ENCODE measurements at regions not wholly inside any gene's neighbourhood (a gene's known extent, or its start where the extent isn't known, plus 50 kb on each side); places are given as distances from the start of the nearest gene placed in this dataset.

GRCh38 chr12:84764001-84764400, 148.6 kb downstream of the SLC6A15 start:
- H3K4me3 ChIP-seq (ENCODE audit: low read length in 2 of 2) = no peak overlapping the region
- no peak overlapping the region for H3K14ac ChIP-seq (ENCODE audit: low read length)
- no peaks in the 10 kb centered on the region for H3K79me1 ChIP-seq (ENCODE audit: low read depth, low read length)
- no peak overlapping the region for H3K4me2 ChIP-seq (ENCODE audit: insufficient read depth, low read length, poor library complexity, severe bottlenecking)
- no peak overlapping the region for H3K4ac ChIP-seq (ENCODE audit: low read length)
- H2BK15ac ChIP-seq (ENCODE audit: low read length) = no peak overlapping the region
- WGBS, 2 donors (ENCODE audit: extremely low coverage in 2 of 2, insufficient read length in 2 of 2, insufficient replicate concordance in 1 of 2) = no CpG with 5 or more reads among the region's 1 CpG
- no peak overlapping the region for H3K27ac ChIP-seq (replicated peaks; ENCODE audit: low read length)
- H4K8ac ChIP-seq (ENCODE audit: low read depth, low read length) = no peak overlapping the region
- H3K18ac ChIP-seq (ENCODE audit: low read length) = no peak overlapping the region
- H2AFZ ChIP-seq (ENCODE audit: low read length) = no peak overlapping the region
- H3K23ac ChIP-seq (ENCODE audit: low read depth, low read length, poor library complexity) = no peak overlapping the region
- H2AK5ac ChIP-seq (ENCODE audit: low read depth, low read length) = no peak overlapping the region
- DNase-seq (ENCODE audit: low spot score) = no peak
- H3K36me3 ChIP-seq (replicated peaks in 1 of 2; ENCODE audit: control insufficient read depth in 2 of 2, insufficient read depth in 2 of 2, low read length in 2 of 2) = no peaks in the 10 kb centered on the region
- H3K27me3 ChIP-seq (ENCODE audit: control insufficient read depth in 3 of 3, insufficient read depth in 3 of 3, low read depth in 1 of 3, low read length in 3 of 3) = no peaks in the 10 kb centered on the region
- no peak overlapping the region for H2BK5ac ChIP-seq (ENCODE audit: low read length)
- no peak overlapping the region for H3K9ac ChIP-seq (ENCODE audit: low read depth, low read length, poor library complexity)
- no peaks in the 10 kb centered on the region for H3K9me3 ChIP-seq (replicated peaks in 1 of 2; ENCODE audit: control insufficient read depth in 2 of 2, insufficient read depth in 1 of 2, low read depth in 1 of 2, low read length in 2 of 2)
- no peak overlapping the region for H2BK12ac ChIP-seq (ENCODE audit: low read length)
- no peak overlapping the region for H4K91ac ChIP-seq (ENCODE audit: low read depth, low read length, poor library complexity)
- H2BK120ac ChIP-seq (ENCODE audit: low read depth, low read length) = no peak overlapping the region
- H3K4me1 ChIP-seq (ENCODE audit: control insufficient read depth in 2 of 2, insufficient read depth in 1 of 2, low read depth in 1 of 2, low read length in 2 of 2) = no peaks in the 10 kb centered on the region

- Histone ChIP-seq H3K4me1 (ENCODE audit: control insufficient read depth in 2 of 2, insufficient read depth in 1 of 2, low read depth in 1 of 2, low read length in 2 of 2) (no peaks in the 10 kb centered on the region), H3K4ac (ENCODE audit: low read length) (no peak overlapping the region), H3K36me3 (replicated peaks in 1 of 2; ENCODE audit: control insufficient read depth in 2 of 2, insufficient read depth in 2 of 2, low read length in 2 of 2) (no peaks in the 10 kb centered on the region), H3K79me1 (ENCODE audit: low read depth, low read length) (no peaks in the 10 kb centered on the region), H3K14ac (ENCODE audit: low read length) (no peak overlapping the region), H2AK5ac (ENCODE audit: low read depth, low read length) (no peak overlapping the region), H3K4me3 (ENCODE audit: low read length in 2 of 2) (no peak overlapping the region), H3K18ac (ENCODE audit: low read length) (no peak overlapping the region), H3K9me3 (replicated peaks in 1 of 2; ENCODE audit: control insufficient read depth in 2 of 2, insufficient read depth in 1 of 2, low read depth in 1 of 2, low read length in 2 of 2) (no peaks in the 10 kb centered on the region), H3K27ac (replicated peaks; ENCODE audit: low read length) (no peak overlapping the region), H2BK120ac (ENCODE audit: low read depth, low read length) (no peak overlapping the region), H2BK12ac (ENCODE audit: low read length) (no peak overlapping the region), H4K91ac (ENCODE audit: low read depth, low read length, poor library complexity) (no peak overlapping the region), H2AFZ (ENCODE audit: low read length) (no peak overlapping the region), H3K23ac (ENCODE audit: low read depth, low read length, poor library complexity) (no peak overlapping the region), H4K8ac (ENCODE audit: low read depth, low read length) (no peak overlapping the region), H3K27me3 (ENCODE audit: control insufficient read depth in 3 of 3, insufficient read depth in 3 of 3, low read depth in 1 of 3, low read length in 3 of 3) (no peaks in the 10 kb centered on the region), H3K4me2 (ENCODE audit: insufficient read depth, low read length, poor library complexity, severe bottlenecking) (no peak overlapping the region), H2BK15ac (ENCODE audit: low read length) (no peak overlapping the region), H3K9ac (ENCODE audit: low read depth, low read length, poor library complexity) (no peak overlapping the region), H2BK5ac (ENCODE audit: low read length) (no peak overlapping the region)
- DNase-seq (ENCODE audit: low spot score) = no peak
- WGBS, 2 donors (ENCODE audit: extremely low coverage in 2 of 2, insufficient read length in 2 of 2, insufficient replicate concordance in 1 of 2) = no CpG with 5 or more reads among the region's 1 CpG
These were observed 149.5 kb downstream of the SLC6A15 start for GRCh38 chr12:84763107-84763506.

- Histone ChIP-seq H3K4ac (ENCODE audit: low read length) (no peak overlapping the region), H2AFZ (ENCODE audit: low read length) (no peak overlapping the region), H4K8ac (ENCODE audit: low read depth, low read length) (no peak overlapping the region)
These were observed 152.3 kb downstream of the SLC6A15 start for GRCh38 chr12:84760091-84760865.

GRCh38 chr12:84757978-84758377, 154.6 kb downstream of the SLC6A15 start:
- no peaks in the 10 kb centered on the region for H3K27me3 ChIP-seq (ENCODE audit: control insufficient read depth in 3 of 3, insufficient read depth in 3 of 3, low read depth in 1 of 3, low read length in 3 of 3)
- no peak overlapping the region for H2BK5ac ChIP-seq (ENCODE audit: low read length)
- H2BK12ac ChIP-seq (ENCODE audit: low read length) = no peak overlapping the region
- no peak overlapping the region for H3K9ac ChIP-seq (ENCODE audit: low read depth, low read length, poor library complexity)
- H3K18ac ChIP-seq (ENCODE audit: low read length) = no peak overlapping the region
- H3K27ac ChIP-seq (replicated peaks; ENCODE audit: low read length) = no peak overlapping the region
- no peaks in the 10 kb centered on the region for H3K9me3 ChIP-seq (replicated peaks in 1 of 2; ENCODE audit: control insufficient read depth in 2 of 2, insufficient read depth in 1 of 2, low read depth in 1 of 2, low read length in 2 of 2)
- no peak overlapping the region for H2AFZ ChIP-seq (ENCODE audit: low read length)
- H3K4me2 ChIP-seq (ENCODE audit: insufficient read depth, low read length, poor library complexity, severe bottlenecking) = no peak overlapping the region
- H4K91ac ChIP-seq (ENCODE audit: low read depth, low read length, poor library complexity) = no peak overlapping the region
- no peak overlapping the region for H2BK15ac ChIP-seq (ENCODE audit: low read length)
- no peak overlapping the region for H2AK5ac ChIP-seq (ENCODE audit: low read depth, low read length)
- no CpG with 5 or more reads among the region's 1 CpG for WGBS, 2 donors (ENCODE audit: extremely low coverage in 2 of 2, insufficient read length in 2 of 2, insufficient replicate concordance in 1 of 2)
- H3K4me3 ChIP-seq (ENCODE audit: low read length in 2 of 2) = no peak overlapping the region
- no peak overlapping the region for H3K4ac ChIP-seq (ENCODE audit: low read length)
- no peaks in the 10 kb centered on the region for H3K36me3 ChIP-seq (replicated peaks in 1 of 2; ENCODE audit: control insufficient read depth in 2 of 2, insufficient read depth in 2 of 2, low read length in 2 of 2)
- no peak for DNase-seq (ENCODE audit: low spot score)
- no peak overlapping the region for H3K14ac ChIP-seq (ENCODE audit: low read length)
- H3K79me1 ChIP-seq (ENCODE audit: low read depth, low read length) = no peaks in the 10 kb centered on the region
- no peak overlapping the region for H3K23ac ChIP-seq (ENCODE audit: low read depth, low read length, poor library complexity)
- H2BK120ac ChIP-seq (ENCODE audit: low read depth, low read length) = no peak overlapping the region
- no peak overlapping the region for H4K8ac ChIP-seq (ENCODE audit: low read depth, low read length)
- H3K4me1 ChIP-seq (ENCODE audit: control insufficient read depth in 2 of 2, insufficient read depth in 1 of 2, low read depth in 1 of 2, low read length in 2 of 2) = no peaks in the 10 kb centered on the region

More at GRCh38 chr12:84760091-84760865, 152.3 kb downstream of the SLC6A15 start:
- Histone ChIP-seq H3K14ac (ENCODE audit: low read length) (no peak overlapping the region), H2BK15ac (ENCODE audit: low read length) (no peak overlapping the region), H2BK12ac (ENCODE audit: low read length) (no peak overlapping the region), H2BK5ac (ENCODE audit: low read length) (no peak overlapping the region), H3K18ac (ENCODE audit: low read length) (no peak overlapping the region), H3K23ac (ENCODE audit: low read depth, low read length, poor library complexity) (no peak overlapping the region), H4K91ac (ENCODE audit: low read depth, low read length, poor library complexity) (no peak overlapping the region), H3K79me1 (ENCODE audit: low read depth, low read length) (no peaks in the 10 kb centered on the region), H3K27me3 (ENCODE audit: control insufficient read depth in 3 of 3, insufficient read depth in 3 of 3, low read depth in 1 of 3, low read length in 3 of 3) (no peaks in the 10 kb centered on the region), H2AK5ac (ENCODE audit: low read depth, low read length) (no peak overlapping the region), H3K9ac (ENCODE audit: low read depth, low read length, poor library complexity) (no peak overlapping the region), H3K4me3 (ENCODE audit: low read length in 2 of 2) (no peak overlapping the region), H3K4me2 (ENCODE audit: insufficient read depth, low read length, poor library complexity, severe bottlenecking) (no peak overlapping the region), H2BK120ac (ENCODE audit: low read depth, low read length) (no peak overlapping the region), H3K9me3 (replicated peaks in 1 of 2; ENCODE audit: control insufficient read depth in 2 of 2, insufficient read depth in 1 of 2, low read depth in 1 of 2, low read length in 2 of 2) (no peaks in the 10 kb centered on the region), H3K4me1 (ENCODE audit: control insufficient read depth in 2 of 2, insufficient read depth in 1 of 2, low read depth in 1 of 2, low read length in 2 of 2) (no peaks in the 10 kb centered on the region), H3K36me3 (replicated peaks in 1 of 2; ENCODE audit: control insufficient read depth in 2 of 2, insufficient read depth in 2 of 2, low read length in 2 of 2) (no peaks in the 10 kb centered on the region), H3K27ac (replicated peaks; ENCODE audit: low read length) (no peak overlapping the region)
- DNase-seq (ENCODE audit: low spot score) = no peak
- no CpG with 5 or more reads among the region's 2 CpGs for WGBS, 2 donors (ENCODE audit: extremely low coverage in 2 of 2, insufficient read length in 2 of 2, insufficient replicate concordance in 1 of 2)

Measured in neuronal stem cell (in vitro differentiated cells).